MM.1S (cell line): ENCODE measurements at regions not wholly inside any gene's neighbourhood (a gene's known extent, or its start where the extent isn't known, plus 50 kb on each side); places are given as distances from the start of the nearest gene placed in this dataset.

Experiments used
- DNase-seq: peaks from one replicate; pipeline ENCODE4 v3.0.0-alpha.2; 2015
- H2AFZ ChIP-seq: fragments of 300-600 bp; sonication (generic); 2 replicates; pipeline ENCODE4 v1.6.0; 2016; ENCODE audit warnings: antibody characterized with exemption, low read length
- H3F3A ChIP-seq: fragments of 300-600 bp; sonication (generic); 2 replicates; pipeline ENCODE4 v1.6.1; 2016; ENCODE audit warnings: mild to moderate bottlenecking, antibody characterized with exemption, low read length, moderate library complexity, mixed read lengths; ENCODE audit not compliant: insufficient read depth
- H3K27ac ChIP-seq: fragments of 300-600 bp; sonication (generic); 2 replicates; pipeline ENCODE4 v1.5.1; 2016; ENCODE audit warnings: mild to moderate bottlenecking, low read length
- H3K27me3 ChIP-seq: fragments of 300-600 bp; sonication (generic); replicated peaks from 2 replicates; pipeline ENCODE4 v1.6.0; 2016; ENCODE audit warnings: low read length; ENCODE audit not compliant: insufficient read depth
- H3K36me3 ChIP-seq: fragments of 300-600 bp; sonication (generic); replicated peaks from 2 replicates; pipeline ENCODE4 v1.6.1; 2016; ENCODE audit warnings: mild to moderate bottlenecking, low read length, mixed read lengths; ENCODE audit not compliant: insufficient read depth
- H3K4me1 ChIP-seq: fragments of 300-600 bp; sonication (generic); 2 replicates; pipeline ENCODE4 v1.6.1; 2016; ENCODE audit warnings: low read length, mixed read lengths
- H3K4me2 ChIP-seq: fragments of 300-600 bp; sonication (generic); 2 replicates; pipeline ENCODE4 v1.6.0; 2016; ENCODE audit warnings: low read depth, low read length
- H3K4me3 ChIP-seq: fragments of 300-600 bp; sonication (generic); 2 replicates; pipeline ENCODE4 v1.5.1; 2016; ENCODE audit warnings: low read length, mixed read lengths
- H3K79me2 ChIP-seq: fragments of 300-600 bp; sonication (generic); 2 replicates; pipeline ENCODE4 v1.6.1; 2016; ENCODE audit warnings: mixed run types, low read length, mixed read lengths
- H3K9ac ChIP-seq: fragments of 300-600 bp; sonication (generic); 2 replicates; pipeline ENCODE4 v1.6.1; 2016; ENCODE audit warnings: low read length, mixed read lengths
- H3K9me2 ChIP-seq: fragments of 300-600 bp; sonication (generic); replicated peaks from 2 replicates; pipeline ENCODE4 v1.6.1; 2016; ENCODE audit warnings: mild to moderate bottlenecking, low read length, mixed read lengths; ENCODE audit not compliant: insufficient read depth
- H3K9me3 ChIP-seq: fragments of 300-600 bp; sonication (generic); replicated peaks from 2 replicates; pipeline ENCODE4 v1.6.1; 2016; ENCODE audit warnings: mild to moderate bottlenecking, low read length, mixed read lengths; ENCODE audit not compliant: insufficient read depth
- H4K20me1 ChIP-seq: fragments of 300-600 bp; sonication (generic); 2 replicates; pipeline ENCODE4 v1.6.1; 2016; ENCODE audit warnings: mild to moderate bottlenecking, low read length, moderate library complexity, mixed read lengths; ENCODE audit not compliant: insufficient read depth
- EZH2 ChIP-seq: fragments of 300-600 bp; sonication (generic); optimal IDR thresholded peaks from 2 replicates; pipeline ENCODE3; 2017; ENCODE audit warnings: low read depth, mild to moderate bottlenecking, antibody characterized with exemption, low read length, mixed read lengths
- EZH2phosphoT487 ChIP-seq: fragments of 300-600 bp; sonication (generic); IDR thresholded peaks from 2 replicates; pipeline ENCODE4 v1.6.1; 2018; ENCODE audit warnings: antibody characterized with exemption, low read length
- TF ChIP-seq, protein P1 (sequence below): fragments of 300-600 bp; sonication (generic); IDR thresholded peaks from 2 replicates; pipeline ENCODE4 v1.5.1; 2016; ENCODE audit warnings: antibody characterized with exemption, low read length, mixed read lengths

DNA sequence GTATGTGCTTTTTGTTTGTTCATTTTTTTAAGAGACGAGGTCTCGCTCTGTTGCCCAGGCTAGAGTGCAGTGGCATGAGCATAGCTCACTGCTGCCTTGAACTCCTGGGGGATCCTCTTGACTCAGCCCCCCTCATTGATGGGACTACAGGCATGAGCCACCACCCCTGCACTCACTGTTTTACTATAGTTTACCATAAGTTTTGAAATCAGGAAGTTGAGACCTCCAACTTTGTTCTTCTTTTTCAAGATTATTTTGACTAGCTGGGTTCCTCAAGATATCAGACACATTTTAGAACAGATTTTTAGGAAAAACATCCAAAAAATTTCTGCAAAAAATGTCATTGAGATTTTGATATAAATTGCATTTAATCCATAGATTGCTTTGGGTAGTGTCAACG is 120.4 kb upstream of the FGGY start:
- TF ChIP-seq, protein P1, sequence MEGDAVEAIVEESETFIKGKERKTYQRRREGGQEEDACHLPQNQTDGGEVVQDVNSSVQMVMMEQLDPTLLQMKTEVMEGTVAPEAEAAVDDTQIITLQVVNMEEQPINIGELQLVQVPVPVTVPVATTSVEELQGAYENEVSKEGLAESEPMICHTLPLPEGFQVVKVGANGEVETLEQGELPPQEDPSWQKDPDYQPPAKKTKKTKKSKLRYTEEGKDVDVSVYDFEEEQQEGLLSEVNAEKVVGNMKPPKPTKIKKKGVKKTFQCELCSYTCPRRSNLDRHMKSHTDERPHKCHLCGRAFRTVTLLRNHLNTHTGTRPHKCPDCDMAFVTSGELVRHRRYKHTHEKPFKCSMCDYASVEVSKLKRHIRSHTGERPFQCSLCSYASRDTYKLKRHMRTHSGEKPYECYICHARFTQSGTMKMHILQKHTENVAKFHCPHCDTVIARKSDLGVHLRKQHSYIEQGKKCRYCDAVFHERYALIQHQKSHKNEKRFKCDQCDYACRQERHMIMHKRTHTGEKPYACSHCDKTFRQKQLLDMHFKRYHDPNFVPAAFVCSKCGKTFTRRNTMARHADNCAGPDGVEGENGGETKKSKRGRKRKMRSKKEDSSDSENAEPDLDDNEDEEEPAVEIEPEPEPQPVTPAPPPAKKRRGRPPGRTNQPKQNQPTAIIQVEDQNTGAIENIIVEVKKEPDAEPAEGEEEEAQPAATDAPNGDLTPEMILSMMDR, result no peak
- TF ChIP-seq EZH2 (no peak), EZH2phosphoT487 (no peak)
- Histone ChIP-seq H3K4me1 (no peaks in the 10 kb centered on the region), H3F3A (no peaks in the 10 kb centered on the region), H3K4me2 (no peak overlapping the region), H3K9ac (no peak overlapping the region), H3K9me2 (no peaks in the 10 kb centered on the region), H3K79me2 (no peaks in the 10 kb centered on the region), H3K27ac (no peak overlapping the region), H3K36me3 (no peaks in the 10 kb centered on the region), H4K20me1 (no peaks in the 10 kb centered on the region), H3K27me3 (no peaks in the 10 kb centered on the region), H2AFZ (no peak overlapping the region), H3K9me3 (no peaks in the 10 kb centered on the region), H3K4me3 (no peak overlapping the region)
- no peak for DNase-seq

DNA sequence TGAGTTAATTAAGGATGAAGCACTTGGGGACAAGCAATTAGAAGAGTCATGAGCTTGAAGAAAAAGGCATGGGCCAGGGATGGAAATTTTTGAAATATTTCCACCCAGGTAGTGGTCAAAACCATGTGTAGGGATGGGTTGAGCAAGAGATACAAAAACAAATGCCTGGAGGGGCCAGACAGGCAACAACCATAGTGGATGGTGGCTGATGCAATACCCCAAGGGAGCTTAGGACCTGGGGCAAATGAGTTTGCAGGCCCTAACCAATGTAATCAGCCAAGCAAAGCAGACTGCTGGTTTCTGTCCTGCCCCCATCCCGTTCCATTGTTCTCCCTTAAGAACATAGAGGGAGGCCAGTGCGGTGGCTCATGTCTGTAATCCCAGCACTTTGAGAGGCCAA is 119.1 kb upstream of the FGGY start:
- H3K9ac ChIP-seq, result no peak overlapping the region
- H3K79me2 ChIP-seq, result no peaks in the 10 kb centered on the region
- no peaks in the 10 kb centered on the region for H3F3A ChIP-seq
- H3K4me1 ChIP-seq, result no peaks in the 10 kb centered on the region
- no peaks in the 10 kb centered on the region for H3K9me2 ChIP-seq
- H3K4me3 ChIP-seq, result no peak overlapping the region
- no peaks in the 10 kb centered on the region for H3K36me3 ChIP-seq
- H4K20me1 ChIP-seq, result no peaks in the 10 kb centered on the region
- H3K9me3 ChIP-seq, result no peaks in the 10 kb centered on the region
- H3K4me2 ChIP-seq, result no peak overlapping the region
- no peak for DNase-seq
- no peak overlapping the region for H2AFZ ChIP-seq
- no peaks in the 10 kb centered on the region for H3K27me3 ChIP-seq
- no peak overlapping the region for H3K27ac ChIP-seq
- TF ChIP-seq, protein P1, result no peak
- TF ChIP-seq EZH2phosphoT487, result no peak
- no peak for TF ChIP-seq EZH2

DNA sequence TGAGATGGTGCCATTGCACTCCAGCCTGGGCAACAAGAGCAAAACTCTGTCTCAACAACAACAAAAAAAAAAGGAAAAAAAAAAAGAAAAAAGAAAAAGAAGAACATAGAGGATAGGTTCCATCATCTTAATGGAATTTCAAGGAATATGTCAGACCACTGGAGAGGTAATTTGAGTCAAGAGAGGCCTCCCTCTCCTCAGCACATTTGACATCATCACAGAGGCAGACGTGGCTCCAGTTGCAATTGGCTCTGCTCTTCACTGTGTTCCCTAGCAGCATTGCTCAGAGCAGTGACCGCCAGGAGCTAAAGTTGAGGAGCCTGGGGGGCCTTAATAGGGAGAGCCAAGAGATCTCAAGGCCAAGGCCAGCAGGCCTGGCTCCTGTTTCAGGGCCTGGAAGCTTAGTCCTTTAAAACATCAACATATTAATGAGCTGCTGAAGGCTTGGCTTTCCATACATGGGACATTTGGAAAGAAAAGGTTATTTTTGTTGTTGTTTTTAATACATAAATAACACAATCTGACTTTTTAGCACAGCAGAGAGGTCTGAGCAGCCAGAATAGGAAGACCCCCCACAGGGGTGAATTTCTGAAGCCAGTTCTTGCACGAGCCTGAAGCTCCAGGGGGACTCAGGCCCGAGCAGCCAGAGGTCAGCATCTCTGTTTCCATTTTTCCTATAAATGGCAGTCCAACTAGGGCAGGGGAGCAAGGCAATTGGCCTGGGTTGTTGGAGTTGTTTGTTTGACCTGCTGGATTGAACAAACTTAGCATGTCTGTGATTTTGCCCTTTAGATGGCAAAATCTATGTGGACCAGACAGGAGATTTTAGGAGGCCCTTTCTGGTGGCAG is 118.3 kb upstream of the FGGY start:
- no peaks in the 10 kb centered on the region for H3K9me2 ChIP-seq
- no peaks in the 10 kb centered on the region for H3F3A ChIP-seq
- no peaks in the 10 kb centered on the region for H3K27me3 ChIP-seq
- no peak overlapping the region for H3K4me2 ChIP-seq
- no peak for DNase-seq
- H3K9ac ChIP-seq, result no peak overlapping the region
- H2AFZ ChIP-seq, result no peak overlapping the region
- no peaks in the 10 kb centered on the region for H3K4me1 ChIP-seq
- no peak overlapping the region for H3K4me3 ChIP-seq
- H3K9me3 ChIP-seq, result no peaks in the 10 kb centered on the region
- no peak overlapping the region for H3K27ac ChIP-seq
- no peaks in the 10 kb centered on the region for H3K36me3 ChIP-seq
- TF ChIP-seq EZH2 (no peak), EZH2phosphoT487 (no peak)
- TF ChIP-seq, protein P1, result no peak
- no peaks in the 10 kb centered on the region for H4K20me1 ChIP-seq
- no peaks in the 10 kb centered on the region for H3K79me2 ChIP-seq
